ENCODE measurements at regions not wholly inside any gene's neighbourhood (a gene's known extent, or its start where the extent isn't known, plus 50 kb on each side); places are given as distances from the start of the nearest gene placed in this dataset.

DNA sequence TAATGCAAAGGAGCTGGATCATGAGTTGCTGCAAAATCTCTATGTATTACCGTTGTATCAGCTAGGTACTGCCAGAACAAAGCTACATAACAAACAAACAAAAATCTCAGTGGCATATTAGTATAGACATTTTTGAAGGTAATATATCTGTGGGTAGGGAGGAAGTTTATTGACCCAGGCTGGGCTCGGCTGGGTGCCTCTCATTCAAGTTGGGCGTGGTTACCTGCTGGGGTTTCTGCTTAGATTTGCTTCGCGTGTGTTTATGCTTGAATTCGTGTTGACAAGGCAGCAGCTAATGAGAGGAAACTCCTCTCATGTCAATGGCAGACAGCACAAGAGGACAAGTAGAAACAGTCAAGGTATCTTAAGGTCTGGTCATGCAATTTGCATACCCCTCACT is 520.7 kb downstream of the SOX5 start:
- no peaks in the 10 kb centered on the region for H3K27me3 ChIP-seq
- no peak for DNase-seq
- no peaks in the 10 kb centered on the region for H3K9me3 ChIP-seq
- H3K36me3 ChIP-seq = no peaks in the 10 kb centered on the region
- H3K4me1 ChIP-seq = no peaks in the 10 kb centered on the region
- TF ChIP-seq CTCF (IDR thresholded peaks at IDR 0.05; ENCODE audit: low read depth, low read length) = no peak
- H3K4me3 ChIP-seq (ENCODE audit: low read depth, low read length) = no peak overlapping the region

- H3K36me3 ChIP-seq = no peaks in the 10 kb centered on the region
- no peaks in the 10 kb centered on the region for H3K27me3 ChIP-seq
- no peaks in the 10 kb centered on the region for H3K4me1 ChIP-seq
- TF ChIP-seq CTCF (IDR thresholded peaks at IDR 0.05; ENCODE audit: low read depth, low read length) = no peak
- H3K4me3 ChIP-seq (ENCODE audit: low read depth, low read length) = no peak overlapping the region
- no peak for DNase-seq
- no peaks in the 10 kb centered on the region for H3K9me3 ChIP-seq
Measured at GRCh38 chr12:23431006-23431405, 518.5 kb downstream of the SOX5 start.

- no peaks in the 10 kb centered on the region for H3K9me3 ChIP-seq
- DNase-seq = no peak
- H3K4me1 ChIP-seq = no peaks in the 10 kb centered on the region
- no peaks in the 10 kb centered on the region for H3K36me3 ChIP-seq
- no peak for TF ChIP-seq CTCF (IDR thresholded peaks at IDR 0.05; ENCODE audit: low read depth, low read length)
- no peaks in the 10 kb centered on the region for H3K27me3 ChIP-seq
- H3K4me3 ChIP-seq (ENCODE audit: low read depth, low read length) = no peak overlapping the region
Measured at GRCh38 chr12:23433121-23433520, 516.3 kb downstream of the SOX5 start.

- Histone ChIP-seq H3K4me1 (no peaks in the 10 kb centered on the region), H3K9me3 (no peaks in the 10 kb centered on the region), H3K36me3 (no peaks in the 10 kb centered on the region), H3K4me3 (ENCODE audit: low read depth, low read length) (no peak overlapping the region), H3K27me3 (no peaks in the 10 kb centered on the region)
- DNase-seq = no peak
- TF ChIP-seq CTCF (IDR thresholded peaks at IDR 0.05; ENCODE audit: low read depth, low read length) = no peak
Measured at GRCh38 chr12:23434154-23434553, 515.3 kb downstream of the SOX5 start.

DNA sequence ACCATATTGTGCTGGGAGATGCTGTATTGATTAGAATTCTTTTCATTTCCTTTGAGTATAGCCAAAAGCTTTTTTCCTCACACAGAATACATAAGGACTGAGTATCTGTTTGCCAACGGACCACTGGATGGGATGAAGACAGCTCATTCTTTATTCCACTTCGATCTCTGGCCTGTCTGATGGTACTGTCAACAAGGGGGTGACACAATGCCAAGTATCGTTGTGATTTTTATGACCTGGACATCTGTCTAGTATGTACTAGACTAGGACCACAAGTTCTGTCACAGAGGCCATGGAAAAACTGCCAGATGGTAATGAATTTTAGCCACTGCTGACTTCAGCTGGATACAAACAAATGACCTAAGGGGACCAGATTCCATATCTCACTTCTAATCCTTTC is 502.7 kb downstream of the SOX5 start:
- Histone ChIP-seq H3K4me1 (no peaks in the 10 kb centered on the region), H3K27me3 (no peaks in the 10 kb centered on the region), H3K4me3 (ENCODE audit: low read depth, low read length) (no peak overlapping the region), H3K36me3 (no peaks in the 10 kb centered on the region), H3K9me3 (no peaks in the 10 kb centered on the region)
- DNase-seq = no peak
- TF ChIP-seq CTCF (IDR thresholded peaks at IDR 0.05; ENCODE audit: low read depth, low read length) = no peak

GRCh38 chr12:23450810-23451209 is 498.7 kb downstream of the SOX5 start:
- Histone ChIP-seq H3K4me3 (ENCODE audit: low read depth, low read length) (no peak overlapping the region), H3K4me1 (no peaks in the 10 kb centered on the region), H3K9me3 (no peaks in the 10 kb centered on the region), H3K27me3 (no peaks in the 10 kb centered on the region), H3K36me3 (no peaks in the 10 kb centered on the region)
- DNase-seq = no peak
- no peak for TF ChIP-seq CTCF (IDR thresholded peaks at IDR 0.05; ENCODE audit: low read depth, low read length)
